IgD-negative memory B cell (primary cell): ENCODE measurements at regions not wholly inside any gene's neighbourhood (a gene's known extent, or its start where the extent isn't known, plus 50 kb on each side); places are given as distances from the start of the nearest gene placed in this dataset.
A peak's percentile ranks its signal among the peaks of the same experiment; 100 is the strongest.

ENCODE experiments used
- H3K27ac Mint-ChIP-seq, 3 donors: one replicate each; pipeline ENCODE4 v1.8.0; 2020 to 2022; ENCODE audit warnings: mild to moderate bottlenecking in 3 of 3, mixed read lengths in 3 of 3, moderate library complexity in 1 of 3
- H3K27me3 Mint-ChIP-seq: one replicate; pipeline ENCODE4 v1.8.0; 2021; ENCODE audit warnings: mixed read lengths
- H3K36me3 Mint-ChIP-seq: one replicate; pipeline ENCODE4 v1.8.0; 2020; ENCODE audit warnings: mild to moderate bottlenecking, mixed read lengths
- H3K4me1 Mint-ChIP-seq, 3 donors: one replicate each; pipeline ENCODE4 v1.8.0; 2020 to 2022; ENCODE audit warnings: mixed read lengths in 3 of 3, mild to moderate bottlenecking in 1 of 3
- H3K4me3 Mint-ChIP-seq, 4 donors: one replicate each; pipeline ENCODE4 v1.8.0; 2020 to 2022; ENCODE audit warnings: mild to moderate bottlenecking in 4 of 4, mixed read lengths in 4 of 4, moderate library complexity in 3 of 4
- H3K9me3 Mint-ChIP-seq, 3 donors: one replicate each; pipeline ENCODE4 v1.8.0; 2020 to 2021; ENCODE audit warnings: mixed read lengths in 3 of 3, mild to moderate bottlenecking in 1 of 3

DNA sequence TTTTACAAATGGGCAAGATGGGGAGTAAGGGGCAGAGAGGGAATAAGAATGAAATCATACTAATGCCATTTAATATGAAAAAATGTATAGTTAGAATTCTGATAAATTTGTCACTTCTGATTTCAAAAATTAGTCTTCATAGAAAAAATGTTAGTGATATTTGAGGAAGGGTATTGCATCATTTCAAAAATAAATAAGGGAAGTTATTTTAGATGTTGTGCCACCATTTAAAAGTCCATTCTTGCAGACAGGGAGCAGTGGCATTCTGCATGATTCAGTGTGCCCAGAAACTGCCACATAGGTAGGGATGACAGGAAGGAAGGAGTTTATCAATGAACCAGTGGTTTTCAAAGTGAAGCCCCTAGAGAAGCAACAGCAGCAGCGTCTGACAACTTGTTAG, 674.6 kb downstream of the EPM2A start:
- Mint-ChIP-seq H3K27ac (no peak overlapping the region), H3K36me3 (no peaks in the 10 kb centered on the region)

DNA sequence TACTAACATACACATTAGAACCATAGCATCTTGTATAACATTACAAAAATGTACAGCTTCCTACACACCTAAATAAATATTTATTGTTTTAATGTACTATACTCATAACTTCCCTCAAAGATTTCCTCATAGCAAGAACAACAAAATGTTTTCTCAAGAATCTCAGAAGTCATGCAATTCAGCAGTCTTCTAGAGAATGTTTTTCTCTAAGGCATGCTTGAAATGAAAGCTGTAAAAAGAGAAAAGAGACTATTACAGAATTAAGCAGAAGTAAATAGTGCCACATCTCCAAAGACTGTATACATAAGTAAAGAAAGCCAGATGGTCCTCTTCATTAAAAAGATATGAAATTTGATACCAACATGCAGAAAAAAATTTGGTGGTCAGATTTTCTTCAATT, 672.2 kb downstream of the EPM2A start:
- peaks cover 0 to 2% (median 2%) of the 10 kb centered on the region in 3 donors for H3K9me3 Mint-ChIP-seq
- no peak overlapping the region for H3K27ac Mint-ChIP-seq
- H3K4me3 Mint-ChIP-seq, result no peak overlapping the region
- H3K4me1 Mint-ChIP-seq, result no peaks in the 10 kb centered on the region
- peaks cover 4% of the 10 kb centered on the region for H3K27me3 Mint-ChIP-seq
- H3K36me3 Mint-ChIP-seq, result no peaks in the 10 kb centered on the region

More for the DNA sequence above, 674.6 kb downstream of the EPM2A start:
- Mint-ChIP-seq H3K4me3 (no peak overlapping the region), H3K27me3 (no peaks in the 10 kb centered on the region), H3K9me3 (peaks cover 0 to 2% (median 2%) of the 10 kb centered on the region in 3 donors), H3K4me1 (no peaks in the 10 kb centered on the region)

DNA sequence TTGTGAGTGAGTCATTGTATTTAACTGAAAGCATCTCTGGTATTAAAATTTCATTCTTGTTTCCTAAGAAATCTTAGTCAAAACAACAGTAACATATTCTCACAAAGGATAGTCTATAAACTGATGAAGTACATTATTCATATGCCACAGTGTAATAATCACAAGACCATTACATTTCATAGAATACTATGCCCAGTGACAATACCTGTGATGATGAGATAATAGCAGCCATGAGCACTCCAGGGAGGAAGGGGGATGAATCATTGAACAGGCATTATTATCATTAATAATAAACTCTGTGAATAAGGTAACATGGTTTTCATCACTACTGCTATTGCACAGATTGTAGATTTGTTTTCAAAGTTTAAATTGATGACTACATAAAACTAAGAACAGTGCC, 667.9 kb downstream of the EPM2A start:
- no peak overlapping the region for H3K4me3 Mint-ChIP-seq
- H3K27me3 Mint-ChIP-seq, result peaks cover 4% of the 10 kb centered on the region
- H3K36me3 Mint-ChIP-seq, result no peaks in the 10 kb centered on the region
- no peaks in the 10 kb centered on the region for H3K4me1 Mint-ChIP-seq
- H3K27ac Mint-ChIP-seq, result no peak overlapping the region
- peaks cover 0 to 2% (median 0%) of the 10 kb centered on the region in 3 donors for H3K9me3 Mint-ChIP-seq

DNA sequence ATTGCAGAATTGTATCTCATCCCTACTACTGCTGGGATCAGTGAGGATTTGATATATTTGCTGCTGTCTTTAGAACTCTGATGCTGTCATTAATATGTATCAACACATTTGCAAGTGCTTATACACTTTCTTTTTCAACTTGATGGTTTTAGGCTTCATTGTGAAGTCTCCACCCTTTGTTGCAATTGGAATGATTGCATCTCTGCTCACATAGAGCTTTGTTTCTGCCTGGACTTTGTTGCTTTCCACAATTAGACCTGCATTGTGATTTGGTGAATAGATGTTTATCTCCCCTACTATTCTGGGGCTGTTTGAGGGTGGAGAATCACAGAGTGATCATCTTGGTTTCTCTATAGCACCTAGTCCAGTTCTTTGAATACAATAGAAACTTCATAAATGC, 666.7 kb downstream of the EPM2A start:
- Mint-ChIP-seq H3K27ac (no peak overlapping the region), H3K4me1 (no peaks in the 10 kb centered on the region)

DNA sequence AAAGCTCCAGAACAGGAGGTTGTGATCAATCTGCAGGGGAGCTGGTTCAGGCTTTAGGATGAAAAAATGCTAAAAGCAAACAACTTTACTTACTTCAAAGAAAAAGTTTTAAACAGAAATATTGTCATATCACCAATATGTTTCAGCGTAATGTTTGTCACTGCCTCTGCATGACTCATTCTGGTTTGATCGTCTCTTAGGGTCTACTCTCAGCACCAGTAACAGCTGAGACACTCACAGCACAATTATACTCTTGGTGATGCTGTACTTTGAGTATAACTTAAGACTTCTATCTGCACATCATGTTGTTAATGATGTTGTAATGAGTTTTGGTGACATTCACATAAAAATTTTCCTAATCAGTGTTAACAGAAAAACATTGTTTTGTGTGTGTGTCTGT, 665.4 kb downstream of the EPM2A start:
- no peak overlapping the region for H3K4me3 Mint-ChIP-seq
- H3K27ac Mint-ChIP-seq, result no peak overlapping the region
- peaks cover 0 to 3% (median 0%) of the 10 kb centered on the region in 3 donors for H3K9me3 Mint-ChIP-seq
- H3K4me1 Mint-ChIP-seq, result no peaks in the 10 kb centered on the region
- peaks cover 4% of the 10 kb centered on the region for H3K27me3 Mint-ChIP-seq
- H3K36me3 Mint-ChIP-seq, result no peaks in the 10 kb centered on the region

More for the DNA sequence above, 666.7 kb downstream of the EPM2A start:
- H3K4me3 Mint-ChIP-seq, result no peak overlapping the region
- peaks cover 0 to 2% (median 0%) of the 10 kb centered on the region in 3 donors for H3K9me3 Mint-ChIP-seq
- peaks cover 4% of the 10 kb centered on the region for H3K27me3 Mint-ChIP-seq
- H3K36me3 Mint-ChIP-seq, result no peaks in the 10 kb centered on the region

DNA sequence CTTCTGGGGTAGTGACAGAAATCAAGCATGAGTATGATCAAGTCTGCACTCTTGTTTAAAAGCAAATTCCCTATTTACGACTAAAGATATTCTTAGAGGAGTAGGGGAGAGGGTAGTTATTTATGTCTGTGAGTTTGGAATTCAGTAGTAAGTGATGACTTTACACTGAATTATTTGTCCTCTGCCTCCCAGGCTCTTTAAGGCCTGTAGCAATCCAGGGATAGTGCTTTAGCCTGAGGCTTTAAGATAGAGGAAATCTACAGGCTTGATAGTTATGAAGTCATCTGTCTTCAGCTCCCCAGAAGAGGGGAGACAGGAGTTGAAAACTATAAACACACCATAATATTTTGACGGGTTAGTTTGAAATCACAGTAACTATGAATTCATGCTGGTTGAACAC, 664.5 kb downstream of the EPM2A start:
- H3K27me3 Mint-ChIP-seq, result peaks cover 4% of the 10 kb centered on the region
- peaks cover 0 to 3% (median 0%) of the 10 kb centered on the region in 3 donors for H3K9me3 Mint-ChIP-seq
- H3K36me3 Mint-ChIP-seq, result no peaks in the 10 kb centered on the region
- H3K4me3 Mint-ChIP-seq, result no peak overlapping the region
- no peak overlapping the region for H3K27ac Mint-ChIP-seq
- no peaks in the 10 kb centered on the region for H3K4me1 Mint-ChIP-seq

DNA sequence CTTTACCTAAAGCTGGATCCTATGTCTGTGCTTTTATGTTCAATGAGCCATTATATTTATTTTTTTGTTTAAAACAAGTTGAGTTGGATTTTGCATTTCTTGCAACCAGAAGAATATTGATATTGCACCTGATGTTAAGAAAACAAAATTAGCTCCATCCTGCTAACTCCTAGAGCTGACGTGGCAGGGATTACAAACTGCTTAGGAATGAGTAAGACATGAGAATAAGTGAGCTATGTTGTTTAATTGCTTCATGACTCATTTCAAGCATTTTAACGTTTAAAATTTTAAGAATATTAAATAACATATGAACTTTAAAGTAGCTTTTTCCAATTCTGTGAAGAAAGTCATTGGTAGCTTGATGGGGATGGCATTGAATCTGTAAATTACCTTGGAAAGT, 663.5 kb downstream of the EPM2A start:
- no peaks in the 10 kb centered on the region for H3K4me1 Mint-ChIP-seq
- H3K27ac Mint-ChIP-seq, result no peak overlapping the region
- H3K4me3 Mint-ChIP-seq, result no peak overlapping the region
- H3K36me3 Mint-ChIP-seq, result no peaks in the 10 kb centered on the region
- H3K9me3 Mint-ChIP-seq, result peaks cover 0 to 6% (median 0%) of the 10 kb centered on the region in 3 donors
- peaks cover 4% of the 10 kb centered on the region for H3K27me3 Mint-ChIP-seq

DNA sequence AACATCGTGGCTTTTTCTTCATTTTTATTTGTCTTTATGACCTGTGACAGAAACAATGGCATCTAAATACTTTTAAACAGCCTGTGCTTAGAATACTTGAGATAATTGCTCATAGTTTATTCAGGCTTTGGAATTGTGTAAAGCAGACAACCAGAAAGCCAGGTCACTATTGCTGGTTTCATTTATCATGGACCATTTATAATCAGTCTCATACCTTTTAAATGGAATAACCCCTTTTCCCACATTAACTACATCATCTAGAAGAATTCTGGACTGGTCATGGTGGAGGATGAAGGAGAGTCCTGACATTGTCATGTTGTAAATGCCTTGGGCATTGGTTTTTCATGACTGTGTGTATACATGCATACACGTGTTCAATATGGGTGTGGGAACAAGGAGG, 661.5 kb downstream of the EPM2A start:
- H3K9me3 Mint-ChIP-seq, result peaks cover 0 to 4% (median 0%) of the 10 kb centered on the region in 3 donors
- H3K27ac Mint-ChIP-seq, result no peak overlapping the region
- H3K27me3 Mint-ChIP-seq, result no peaks in the 10 kb centered on the region
- H3K36me3 Mint-ChIP-seq, result no peaks in the 10 kb centered on the region
- no peak overlapping the region for H3K4me3 Mint-ChIP-seq
- no peaks in the 10 kb centered on the region for H3K4me1 Mint-ChIP-seq

DNA sequence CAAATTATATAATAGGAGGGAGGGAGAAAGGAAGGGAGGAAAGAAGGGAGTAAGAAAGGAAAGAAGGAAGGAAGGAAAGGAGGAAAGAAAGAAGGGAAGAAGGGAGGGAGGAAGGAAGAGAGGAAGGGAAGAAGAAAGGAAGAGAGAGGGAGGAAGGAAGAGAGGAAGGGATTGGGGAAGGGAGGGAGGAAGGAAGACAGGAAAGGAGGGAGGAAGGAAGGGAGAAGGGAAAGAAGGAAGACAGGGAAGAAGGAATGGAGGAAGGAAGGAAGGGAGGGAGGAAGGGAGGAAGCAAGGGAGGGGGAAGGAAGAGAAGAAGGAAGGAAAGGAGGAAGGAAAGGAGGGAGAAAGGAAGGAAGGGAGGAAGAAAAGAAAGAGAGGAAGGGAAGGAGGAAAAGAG, 660.5 kb downstream of the EPM2A start:
- no peaks in the 10 kb centered on the region for H3K36me3 Mint-ChIP-seq
- H3K9me3 Mint-ChIP-seq, result peaks cover 0 to 4% (median 0%) of the 10 kb centered on the region in 3 donors
- H3K27me3 Mint-ChIP-seq, result no peaks in the 10 kb centered on the region
- H3K4me1 Mint-ChIP-seq, result no peaks in the 10 kb centered on the region
- no peak overlapping the region for H3K4me3 Mint-ChIP-seq
- H3K27ac Mint-ChIP-seq, result no peak overlapping the region

DNA sequence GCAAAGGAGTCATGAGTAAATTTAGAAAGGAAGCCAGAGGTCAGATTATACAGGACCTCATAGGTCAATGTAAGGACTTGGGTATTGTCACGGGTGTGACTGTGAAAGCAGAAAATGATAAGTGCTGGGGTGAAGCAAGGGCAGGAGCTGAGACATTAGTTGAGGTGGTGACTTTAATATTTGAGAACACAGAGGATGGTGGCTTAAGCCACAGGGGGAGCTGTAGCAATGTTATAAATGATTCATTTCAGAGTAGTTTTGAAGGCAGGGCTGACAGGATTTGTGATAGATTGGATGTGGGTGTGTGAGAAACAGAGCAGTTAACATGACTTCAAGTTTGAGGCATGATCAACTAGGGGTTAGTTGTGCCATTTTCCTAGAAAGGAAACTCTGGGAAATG, 659.9 kb downstream of the EPM2A start:
- H3K27ac Mint-ChIP-seq, result no peak overlapping the region
- no peak overlapping the region for H3K4me3 Mint-ChIP-seq
- no peaks in the 10 kb centered on the region for H3K4me1 Mint-ChIP-seq
- H3K9me3 Mint-ChIP-seq, result peaks cover 0 to 4% (median 0%) of the 10 kb centered on the region in 3 donors
- H3K36me3 Mint-ChIP-seq, result no peaks in the 10 kb centered on the region
- H3K27me3 Mint-ChIP-seq, result no peaks in the 10 kb centered on the region

DNA sequence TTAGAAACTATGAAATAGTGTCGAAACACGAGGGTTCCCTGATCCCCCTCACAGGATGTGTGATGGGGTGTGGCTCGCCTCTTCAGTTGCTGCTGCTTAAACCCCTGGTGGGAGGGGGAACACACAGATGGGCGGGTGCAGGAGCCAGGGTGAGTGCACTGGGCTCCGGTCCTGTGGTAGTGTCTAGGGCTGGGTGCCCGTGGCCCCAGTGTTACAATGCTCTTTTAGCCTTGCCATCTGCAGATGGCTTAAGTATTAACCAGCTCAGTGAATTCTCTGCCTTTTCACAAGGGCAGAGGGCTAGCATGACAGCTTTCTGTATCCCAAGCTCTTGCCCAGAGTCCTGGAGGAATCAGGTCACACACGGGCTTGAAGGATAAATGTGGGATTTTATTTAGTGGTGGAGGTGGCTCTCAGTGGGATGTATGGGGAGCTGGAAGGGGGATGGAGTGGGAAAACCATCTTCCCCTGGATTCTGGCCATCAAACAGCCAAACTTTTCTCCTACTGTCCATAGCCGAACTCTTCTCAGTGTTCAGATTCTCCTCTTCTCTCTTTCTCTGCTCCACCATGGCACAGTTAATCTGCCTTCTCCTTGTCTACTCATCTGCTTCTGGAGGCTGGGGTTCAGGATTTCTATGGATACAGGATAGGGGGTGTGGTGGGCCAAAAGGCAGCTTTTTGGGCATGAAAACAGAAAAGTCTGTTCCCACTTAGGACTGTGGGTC, 659.0 kb downstream of the EPM2A start:
- Mint-ChIP-seq H3K4me3 (no peak overlapping the region), H3K27ac (no peak overlapping the region), H3K27me3 (no peaks in the 10 kb centered on the region), H3K36me3 (no peaks in the 10 kb centered on the region), H3K4me1 (no peaks in the 10 kb centered on the region), H3K9me3 (peaks cover 0 to 4% (median 0%) of the 10 kb centered on the region in 3 donors)

DNA sequence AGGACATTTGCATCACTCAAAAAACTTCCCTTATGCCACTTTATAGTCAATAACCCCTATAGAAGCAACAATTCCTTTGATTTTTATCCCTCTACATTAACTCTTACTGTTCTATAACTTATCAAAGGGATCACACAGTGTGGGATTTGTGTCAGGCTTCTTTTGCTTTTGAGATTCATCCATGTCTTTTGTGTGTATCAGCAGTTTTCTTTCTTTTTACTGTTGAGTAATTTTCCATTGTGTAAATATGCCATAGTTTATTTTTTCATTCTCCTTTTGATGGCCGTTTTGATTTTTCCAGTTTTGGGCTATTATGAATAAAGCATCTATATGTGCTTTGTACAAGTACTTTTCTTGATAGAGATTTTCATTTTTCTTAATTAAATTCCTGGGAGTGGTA, 657.9 kb downstream of the EPM2A start:
- no peaks in the 10 kb centered on the region for H3K27me3 Mint-ChIP-seq
- no peak overlapping the region for H3K27ac Mint-ChIP-seq
- H3K4me1 Mint-ChIP-seq, result no peaks in the 10 kb centered on the region
- no peak overlapping the region for H3K4me3 Mint-ChIP-seq
- H3K9me3 Mint-ChIP-seq, result peaks cover 0 to 4% (median 0%) of the 10 kb centered on the region in 3 donors
- H3K36me3 Mint-ChIP-seq, result no peaks in the 10 kb centered on the region

DNA sequence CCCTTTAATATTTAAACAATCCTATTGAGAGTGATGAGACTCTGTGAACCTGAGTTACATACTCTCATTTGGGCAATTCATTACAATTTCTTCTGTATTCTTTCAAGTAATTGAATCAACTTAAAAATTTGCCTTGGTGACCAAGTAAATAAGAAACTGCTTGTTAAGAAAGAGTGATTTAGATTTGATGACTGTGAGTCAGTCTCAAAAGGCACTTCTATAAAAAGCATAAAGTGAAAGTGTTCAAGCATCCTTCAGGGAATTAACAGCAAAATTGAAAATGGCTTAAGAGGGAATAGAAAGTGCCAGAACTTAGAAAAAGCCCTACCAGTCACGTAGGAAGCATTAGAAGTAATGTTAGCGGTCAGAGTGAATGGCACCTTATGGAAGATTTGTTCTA, 654.7 kb downstream of the EPM2A start:
- Mint-ChIP-seq H3K4me1 (no peaks in the 10 kb centered on the region), H3K27ac (no peak overlapping the region), H3K9me3 (peaks cover 0 to 5% (median 0%) of the 10 kb centered on the region in 3 donors), H3K36me3 (no peaks in the 10 kb centered on the region), H3K4me3 (no peak overlapping the region), H3K27me3 (no peaks in the 10 kb centered on the region)

DNA sequence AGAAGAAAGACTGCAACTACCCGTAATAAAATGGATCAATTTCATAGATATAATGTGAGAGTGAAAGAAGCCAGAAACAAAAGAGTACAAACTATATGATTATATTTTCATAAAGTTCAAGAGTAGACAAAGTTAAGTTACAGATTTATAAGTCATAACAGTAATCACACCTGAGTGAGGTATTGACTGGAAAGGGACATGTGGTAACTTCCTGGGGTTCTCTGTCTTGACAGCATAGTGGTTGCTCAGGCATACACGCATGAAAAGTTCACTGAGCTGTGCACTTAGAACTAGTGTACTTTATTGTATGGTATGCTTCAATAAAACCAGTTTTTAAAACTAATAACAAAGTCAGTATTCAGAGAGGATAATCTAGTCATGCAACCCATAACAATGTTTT, 653.6 kb downstream of the EPM2A start:
- Mint-ChIP-seq H3K36me3 (no peaks in the 10 kb centered on the region), H3K4me1 (no peaks in the 10 kb centered on the region), H3K9me3 (peaks cover 0 to 3% (median 0%) of the 10 kb centered on the region in 3 donors), H3K27me3 (no peaks in the 10 kb centered on the region), H3K4me3 (no peak overlapping the region), H3K27ac (no peak overlapping the region)

DNA sequence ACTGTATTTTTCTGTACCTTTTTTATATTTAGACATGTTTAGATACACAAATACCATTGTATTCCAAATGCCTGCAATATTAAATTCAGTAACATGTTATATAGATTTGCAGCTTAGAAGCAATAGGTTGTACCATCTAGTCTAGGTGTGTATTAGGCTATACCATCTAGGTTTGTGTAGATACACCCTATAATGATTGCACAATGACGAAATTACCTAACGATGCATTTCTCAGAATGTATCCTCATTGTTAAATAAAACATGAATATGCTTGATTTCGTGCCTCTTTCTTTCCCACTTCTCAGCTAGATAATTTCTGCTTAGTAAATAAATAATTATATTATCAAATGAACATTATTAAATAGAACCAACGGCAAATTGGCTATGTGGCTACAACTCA, 653.0 kb downstream of the EPM2A start:
- H3K4me1 Mint-ChIP-seq, result no peaks in the 10 kb centered on the region
- H3K27me3 Mint-ChIP-seq, result no peaks in the 10 kb centered on the region
- peaks cover 0 to 2% (median 0%) of the 10 kb centered on the region in 3 donors for H3K9me3 Mint-ChIP-seq
- no peak overlapping the region for H3K27ac Mint-ChIP-seq
- no peaks in the 10 kb centered on the region for H3K36me3 Mint-ChIP-seq
- no peak overlapping the region for H3K4me3 Mint-ChIP-seq

DNA sequence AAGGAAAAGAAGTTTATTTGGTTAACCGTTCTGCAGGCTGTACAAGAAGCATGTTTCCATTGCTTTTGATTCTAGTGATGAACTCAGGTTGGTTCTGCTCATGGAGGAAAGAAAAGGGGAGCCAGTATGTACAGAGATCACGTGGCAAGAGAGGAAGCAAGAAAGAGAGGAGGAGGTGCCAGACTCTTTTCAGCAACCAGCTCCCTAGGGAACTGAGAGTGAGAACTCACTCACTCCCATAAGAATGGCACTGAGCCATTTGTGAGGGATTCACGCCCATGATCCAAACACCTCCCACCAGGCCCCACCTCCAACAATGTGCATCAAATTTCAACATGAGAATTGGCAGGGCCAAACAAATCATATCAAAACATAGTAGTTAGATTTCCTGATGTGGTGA, 649.1 kb downstream of the EPM2A start:
- H3K4me3 Mint-ChIP-seq, result no peak overlapping the region

More for the DNA sequence above, 649.1 kb downstream of the EPM2A start:
- peaks cover 2% of the 10 kb centered on the region for H3K27me3 Mint-ChIP-seq
- H3K36me3 Mint-ChIP-seq, result no peaks in the 10 kb centered on the region
- peaks cover 0 to 2% (median 0%) of the 10 kb centered on the region in 3 donors for H3K9me3 Mint-ChIP-seq
- H3K27ac Mint-ChIP-seq, result peak overlapping the region in 1 of 3 donors; percentile 75
- H3K4me1 Mint-ChIP-seq, result no peaks in the 10 kb centered on the region
